ENCODE measurements at regions not wholly inside any gene's neighbourhood (a gene's known extent, or its start where the extent isn't known, plus 50 kb on each side); places are given as distances from the start of the nearest gene placed in this dataset.

DNA sequence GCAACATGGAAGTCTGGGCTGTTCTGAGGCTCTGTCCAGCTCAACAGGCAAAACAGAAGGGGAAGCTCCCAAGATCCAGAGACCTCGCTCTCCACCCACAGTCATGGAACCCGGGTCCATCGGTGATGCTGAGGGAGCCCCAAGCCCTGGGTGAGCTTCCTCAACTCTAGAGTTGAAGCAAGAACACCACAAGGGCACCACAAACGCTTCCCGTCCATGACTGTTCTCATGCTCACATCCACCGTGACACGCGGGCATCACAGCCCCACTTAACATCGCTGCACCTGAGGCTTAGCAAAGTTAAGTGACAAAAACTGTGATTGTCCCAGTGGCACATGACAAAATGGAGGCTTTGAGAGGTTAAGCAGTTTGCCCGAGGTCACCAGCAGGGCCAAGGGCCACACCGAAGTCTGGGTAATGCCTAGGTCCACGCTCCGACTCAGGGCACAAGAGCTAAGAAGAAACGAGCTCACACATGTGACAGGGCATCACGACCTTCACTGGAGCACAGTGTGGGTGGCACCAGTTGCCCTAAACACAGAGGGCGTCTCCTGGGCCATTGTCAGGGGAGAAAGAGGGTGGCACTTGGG lies 110.6 kb downstream of the OAT start:
- DNase-seq = no peak

DNA sequence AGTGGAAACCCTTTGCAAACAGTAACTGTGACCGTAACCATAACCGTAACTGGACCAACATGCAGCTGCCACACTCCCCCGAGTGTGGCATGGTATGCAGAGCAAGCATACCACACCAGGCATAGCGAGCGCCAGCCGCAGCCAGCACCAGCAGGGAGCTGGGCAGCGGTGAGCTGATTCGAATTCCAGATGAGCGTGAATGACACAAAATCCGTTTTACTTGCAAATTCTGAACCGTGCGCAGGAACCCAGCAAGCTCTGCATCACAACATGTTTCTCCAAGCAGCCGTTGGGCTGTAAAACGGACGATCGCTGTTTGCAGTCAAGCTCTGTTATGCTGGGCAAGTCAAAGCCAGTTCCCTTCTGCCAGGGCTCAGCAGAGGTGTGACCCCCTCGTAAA lies 111.1 kb downstream of the OAT start:
- peaks cover 0 to 3% (median 0%) of the 10 kb centered on the region in 5 donors for H3K4me1 ChIP-seq (ENCODE audit: control insufficient read depth in 5 of 5, insufficient read depth in 5 of 5, low read length in 5 of 5)
- ATAC-seq (ENCODE audit: insufficient read depth, low FRiP score) = no peak
- H3K9me3 ChIP-seq (ENCODE audit: control insufficient read depth in 4 of 4, insufficient read depth in 3 of 4, low read length in 3 of 4) = peaks cover 0 to 4% (median 0%) of the 10 kb centered on the region in 4 donors
- no peaks in the 10 kb centered on the region for H3K27me3 ChIP-seq (ENCODE audit: control insufficient read depth in 3 of 3, insufficient read depth in 3 of 3, low read length in 2 of 3)
- peak overlapping the region in 1 of 2 donors; percentile 28 for H3K27ac ChIP-seq (ENCODE audit: low read depth in 1 of 2, low read length in 1 of 2)
- no peak for DNase-seq
- no peak overlapping the region for H3K4me3 ChIP-seq
- TF ChIP-seq, protein P1, sequence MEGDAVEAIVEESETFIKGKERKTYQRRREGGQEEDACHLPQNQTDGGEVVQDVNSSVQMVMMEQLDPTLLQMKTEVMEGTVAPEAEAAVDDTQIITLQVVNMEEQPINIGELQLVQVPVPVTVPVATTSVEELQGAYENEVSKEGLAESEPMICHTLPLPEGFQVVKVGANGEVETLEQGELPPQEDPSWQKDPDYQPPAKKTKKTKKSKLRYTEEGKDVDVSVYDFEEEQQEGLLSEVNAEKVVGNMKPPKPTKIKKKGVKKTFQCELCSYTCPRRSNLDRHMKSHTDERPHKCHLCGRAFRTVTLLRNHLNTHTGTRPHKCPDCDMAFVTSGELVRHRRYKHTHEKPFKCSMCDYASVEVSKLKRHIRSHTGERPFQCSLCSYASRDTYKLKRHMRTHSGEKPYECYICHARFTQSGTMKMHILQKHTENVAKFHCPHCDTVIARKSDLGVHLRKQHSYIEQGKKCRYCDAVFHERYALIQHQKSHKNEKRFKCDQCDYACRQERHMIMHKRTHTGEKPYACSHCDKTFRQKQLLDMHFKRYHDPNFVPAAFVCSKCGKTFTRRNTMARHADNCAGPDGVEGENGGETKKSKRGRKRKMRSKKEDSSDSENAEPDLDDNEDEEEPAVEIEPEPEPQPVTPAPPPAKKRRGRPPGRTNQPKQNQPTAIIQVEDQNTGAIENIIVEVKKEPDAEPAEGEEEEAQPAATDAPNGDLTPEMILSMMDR (IDR thresholded peaks at IDR 0.05; ENCODE audit: control extremely low read depth, extremely low read depth) = no peak
- H3K9ac ChIP-seq (ENCODE audit: insufficient read depth in 1 of 2, low read length in 2 of 2) = no peak overlapping the region
- WGBS, 2 donors = 87 to 92% methylated on average over 17 of the region's 17 CpGs
- no peaks in the 10 kb centered on the region for H3K36me3 ChIP-seq (ENCODE audit: control insufficient read depth in 4 of 4, insufficient read depth in 4 of 4, low read length in 4 of 4)

More for the DNA sequence above, 110.6 kb downstream of the OAT start:
- Histone ChIP-seq H3K4me1 (ENCODE audit: control insufficient read depth in 5 of 5, insufficient read depth in 5 of 5, low read length in 5 of 5) (peaks cover 0 to 3% (median 0%) of the 10 kb centered on the region in 5 donors), H3K27ac (ENCODE audit: low read depth in 1 of 2, low read length in 1 of 2) (no peak overlapping the region), H3K9me3 (ENCODE audit: control insufficient read depth in 4 of 4, insufficient read depth in 3 of 4, low read length in 3 of 4) (peaks cover 0 to 4% (median 0%) of the 10 kb centered on the region in 4 donors), H3K9ac (ENCODE audit: insufficient read depth in 1 of 2, low read length in 2 of 2) (no peak overlapping the region), H3K4me3 (no peak overlapping the region), H3K27me3 (ENCODE audit: control insufficient read depth in 3 of 3, insufficient read depth in 3 of 3, low read length in 2 of 3) (no peaks in the 10 kb centered on the region), H3K36me3 (ENCODE audit: control insufficient read depth in 4 of 4, insufficient read depth in 4 of 4, low read length in 4 of 4) (no peaks in the 10 kb centered on the region)
- ATAC-seq (ENCODE audit: insufficient read depth, low FRiP score) = no peak
- WGBS, 2 donors = 87 to 90% methylated on average over 16 of the region's 16 CpGs
- TF ChIP-seq, protein P1 (IDR thresholded peaks at IDR 0.05; ENCODE audit: control extremely low read depth, extremely low read depth) = no peak

DNA sequence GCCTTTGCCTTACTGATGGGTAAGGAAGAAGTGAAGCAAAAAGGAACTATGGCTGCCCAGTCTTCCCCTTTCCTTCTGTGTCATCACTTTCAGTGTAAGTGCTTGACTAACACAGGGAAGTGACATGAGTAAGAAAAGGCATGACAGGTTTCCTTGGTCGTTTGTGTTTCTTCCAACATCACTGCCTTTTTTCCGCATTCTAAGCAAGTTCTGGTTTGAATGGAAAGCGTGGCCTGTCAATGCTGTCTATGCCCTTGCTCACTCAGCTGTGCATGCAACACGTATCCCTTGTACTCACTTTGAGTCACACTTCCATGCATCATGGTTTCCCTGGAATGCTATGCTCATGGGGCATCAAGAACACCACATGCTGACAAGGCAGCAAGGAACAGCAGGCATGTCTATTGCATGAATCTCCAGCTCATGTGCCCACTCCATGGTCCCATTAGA lies 111.8 kb downstream of the OAT start:
- no peak overlapping the region for H3K4me3 ChIP-seq
- peak in 2 of 3 donors; percentile 18 to 24 for DNase-seq
- no peaks in the 10 kb centered on the region for H3K36me3 ChIP-seq (ENCODE audit: control insufficient read depth in 4 of 4, insufficient read depth in 4 of 4, low read length in 4 of 4)
- H3K9me3 ChIP-seq (ENCODE audit: control insufficient read depth in 4 of 4, insufficient read depth in 3 of 4, low read length in 3 of 4) = peaks cover 0 to 4% (median 0%) of the 10 kb centered on the region in 4 donors
- H3K27me3 ChIP-seq (ENCODE audit: control insufficient read depth in 3 of 3, insufficient read depth in 3 of 3, low read length in 2 of 3) = no peaks in the 10 kb centered on the region
- peak overlapping the region in 1 of 2 donors; percentile 28 for H3K27ac ChIP-seq (ENCODE audit: low read depth in 1 of 2, low read length in 1 of 2)
- TF ChIP-seq, protein P1 (IDR thresholded peaks at IDR 0.05; ENCODE audit: control extremely low read depth, extremely low read depth) = no peak
- peak; percentile 75 for ATAC-seq (ENCODE audit: insufficient read depth, low FRiP score)
- 44 to 61% methylated on average over 4 of the region's 4 CpGs for WGBS, 2 donors
- H3K4me1 ChIP-seq (ENCODE audit: control insufficient read depth in 5 of 5, insufficient read depth in 5 of 5, low read length in 5 of 5) = peaks cover 0 to 3% (median 0%) of the 10 kb centered on the region in 5 donors
- no peak overlapping the region for H3K9ac ChIP-seq (ENCODE audit: insufficient read depth in 1 of 2, low read length in 2 of 2)

Measured in lung (tissue), 11 donors.